K562 (cell line): ENCODE measurements at regions not wholly inside any gene's neighbourhood (a gene's known extent, or its start where the extent isn't known, plus 50 kb on each side); places are given as distances from the start of the nearest gene placed in this dataset.

ENCODE experiments used
- ATAC-seq: fragments of 200-7000 bp; cut with Tn5 transposase; 3 replicates; pipeline ENCODE4 v1.9.1; 2020; ENCODE audit warnings: moderate library complexity
- BruUV-seq: library from RNA; stranded (reverse); fragments of 400-500 nt; replicated peaks from 2 replicates; lab custom pipeline; 2021; lab: Mats Ljungman, UMichigan
- CTCF ChIA-PET: fragments of 300-600 bp; formaldehyde crosslinking; extraction: SDS; loops from one replicate; lab custom pipeline; 2021; ENCODE audit warnings: low intra/inter-chr PET ratio; lab: Yijun Ruan, JAX
- POLR2A ChIA-PET: fragments of 300-600, 350-650 bp; sonication (Branson Sonifier 250); formaldehyde crosslinking; extraction: SDS; loops from one replicate; lab custom pipeline; 2021; ENCODE audit warnings: antibody characterized with exemption, inconsistent platforms; lab: Yijun Ruan, JAX
- DNase-seq, 4 experiments: peaks; one replicate each; pipeline versions ENCODE4 v3.0.0 to v3.0.0-alpha.2; 2011 to 2018; ENCODE audit warnings: low spot score in 3 of 4, mixed read lengths in 3 of 4; ENCODE audit errors: extremely low read depth in 1 of 4
- FAIRE-seq: peaks from 2 replicates; lab custom pipeline; 2011; peaks lifted over from hg19 to GRCh38; lab: Jason Lieb, UNC
- H2AFZ ChIP-seq: 2 replicates; pipeline ENCODE4 v1.6.0; 2011; ENCODE audit warnings: low read depth, low read length, control low read depth, inconsistent platforms
- H3K27ac ChIP-seq: fragments of 200-600 bp; 3 replicates; pipeline ENCODE4 v1.8.0; 2011; ENCODE audit warnings: low read depth, mild to moderate bottlenecking, control low read depth, inconsistent platforms, low read length, moderate library complexity, mixed read lengths; ENCODE audit errors: extremely low read depth
- H3K27me3 ChIP-seq, 2 experiments: fragments of 300-600 bp in 1 of 2; 2 replicates in 1 of 2; 3 replicates in 1 of 2; pipeline versions ENCODE4 v1.6.0 to v1.8.0; 2011; ENCODE audit warnings: inconsistent platforms in 2 of 2, low read length in 2 of 2, mild to moderate bottlenecking in 1 of 2, mixed read lengths in 1 of 2, moderate library complexity in 1 of 2; ENCODE audit not compliant: control insufficient read depth in 2 of 2, insufficient read depth in 2 of 2
- H3K36me3 ChIP-seq: fragments of 300-600 bp; 3 replicates; pipeline ENCODE4 v1.8.0; 2011; ENCODE audit warnings: mild to moderate bottlenecking, low read length, inconsistent platforms; ENCODE audit not compliant: control insufficient read depth, insufficient read depth
- H3K4me1 ChIP-seq, 2 experiments: fragments of 200-600 bp in 1 of 2; replicated peaks in 1 of 2; 2 replicates in 1 of 2; 3 replicates in 1 of 2; pipeline versions ENCODE4 v1.5.1 to v1.8.0; 2011; ENCODE audit warnings: inconsistent platforms in 2 of 2, low read length in 2 of 2, mild to moderate bottlenecking in 1 of 2, mixed read lengths in 1 of 2, moderate library complexity in 1 of 2; ENCODE audit not compliant: control insufficient read depth in 2 of 2, insufficient read depth in 2 of 2
- H3K4me2 ChIP-seq: 2 replicates; pipeline ENCODE4 v1.6.1; 2011; ENCODE audit warnings: low read length, control low read depth, inconsistent platforms, mixed read lengths; ENCODE audit not compliant: insufficient read depth
- H3K4me3 ChIP-seq: fragments of 200-600 bp; sonication (generic), shearing (Covaris generic); 2 replicates; pipeline ENCODE4 v1.5.1; 2016; ENCODE audit warnings: control low read depth, inconsistent platforms
- H3K79me2 ChIP-seq: fragments of 200-600 bp; 3 replicates; pipeline ENCODE4 v1.8.0; 2011; ENCODE audit warnings: low read length, inconsistent platforms; ENCODE audit not compliant: control insufficient read depth, insufficient read depth
- H3K9ac ChIP-seq, 2 experiments: 2 replicates each; pipeline versions ENCODE4 v1.6.0 to v1.6.1; 2011; ENCODE audit warnings: low read depth in 2 of 2, low read length in 2 of 2, control low read depth in 1 of 2, inconsistent platforms in 1 of 2, mild to moderate bottlenecking in 1 of 2, mixed read lengths in 1 of 2; ENCODE audit not compliant: insufficient read depth in 1 of 2
- H3K9me1 ChIP-seq: one replicate; pipeline ENCODE4 v1.6.0; 2011; ENCODE audit warnings: inconsistent platforms, mild to moderate bottlenecking, low read length, moderate library complexity; ENCODE audit not compliant: control insufficient read depth, insufficient read depth
- H3K9me3 ChIP-seq: replicated peaks from 2 replicates; pipeline ENCODE4 v1.5.1; 2011; ENCODE audit warnings: low read depth, low read length, inconsistent platforms; ENCODE audit not compliant: control insufficient read depth, insufficient read depth
- H4K20me1 ChIP-seq: replicated peaks from 2 replicates; pipeline ENCODE4 v1.6.1; 2011; ENCODE audit warnings: low read length, inconsistent platforms, mixed read lengths; ENCODE audit not compliant: control insufficient read depth, insufficient read depth
- CEBPG ChIP-seq, 3 experiments: fragments of 200-800 bp in 1 of 3; sonication (Bioruptor generic) in 1 of 3; sonication (generic) in 1 of 3; formaldehyde crosslinking in 1 of 3; IDR thresholded peaks in 2 of 3; conservative IDR thresholded peaks in 1 of 3; 2 replicates each; pipeline versions ENCODE4 v1.6.1 to v1.8.0; 2016 to 2022; ENCODE audit warnings: missing compliant biosample characterization in 2 of 3, missing genetic modification characterization in 2 of 3, mild to moderate bottlenecking in 1 of 3, missing genetic modification reagents in 1 of 3
- MTA1 ChIP-seq: fragments of 450-650 bp; IDR thresholded peaks from 2 replicates; pipeline ENCODE4 v1.6.1; 2017; ENCODE audit warnings: borderline replicate concordance
- NFIX ChIP-seq: fragments of 250-450 bp; sonication (Bioruptor Pico); IDR thresholded peaks from 2 replicates; pipeline ENCODE4 v1.4.0; 2020; ENCODE audit warnings: low read depth, mild to moderate bottlenecking, moderate library complexity
- PTTG1 ChIP-seq: fragments of 450-650 bp; IDR thresholded peaks from 2 replicates; pipeline ENCODE4 v1.6.1; 2016; ENCODE audit warnings: low read depth, mild to moderate bottlenecking, missing genetic modification characterization, missing compliant biosample characterization
- SMARCE1 ChIP-seq: fragments of 450-650 bp; IDR thresholded peaks from 2 replicates; pipeline ENCODE4 v1.7.1; 2016; ENCODE audit warnings: mild to moderate bottlenecking
- U2AF2 ChIP-seq: fragments of 200-400 bp; formaldehyde crosslinking; optimal IDR thresholded peaks from 2 replicates; pipeline ENCODE3; 2017; ENCODE audit warnings: low read depth, mild to moderate bottlenecking, low read length
- XRCC5 ChIP-seq: fragments of 200-400 bp; formaldehyde crosslinking; IDR thresholded peaks from 2 replicates; pipeline ENCODE4 v1.6.1; 2017; ENCODE audit warnings: low read depth, mild to moderate bottlenecking, low read length
- YBX1 ChIP-seq: fragments of 450-650 bp; IDR thresholded peaks from 2 replicates; pipeline ENCODE4 v1.7.1; 2016; ENCODE audit warnings: mild to moderate bottlenecking
- ZEB2 ChIP-seq: fragments of 450-650 bp; IDR thresholded peaks from 2 replicates; pipeline ENCODE4 v1.6.1; 2016
- ZNF174 ChIP-seq: fragments of 250-450 bp; sonication (Bioruptor Pico); IDR thresholded peaks from 2 replicates; pipeline ENCODE4 v1.4.0; 2020; ENCODE audit warnings: mild to moderate bottlenecking
- WGBS: fragments of 100-300 bp; shearing (Covaris generic); methylation state at CpG from one replicate; pipeline ENCODE4 v1.1.6; 2016; ENCODE audit warnings: low coverage, mixed read lengths; ENCODE audit not compliant: insufficient coverage; ENCODE audit errors: missing lambda C conversion rate; 5-methylcytosine and 5-hydroxymethylcytosine counted together
- in situ Hi-C: fragments of 300-500 bp; cut with MboI; formaldehyde crosslinking; loops from 4 replicates; pipeline ENCODE4 v1.15.0; 2018; ENCODE audit warnings: inconsistent platforms, mixed read lengths
- intact Hi-C: fragments of 100-400 bp; cut with micrococcal nuclease; formaldehyde crosslinking; loops from 2 replicates; pipeline ENCODE4 v1.14.2; 2022
- TF ChIP-seq, protein P1 (sequence below), 2 experiments: fragments of 450-650 bp; IDR thresholded peaks; 2 replicates each; pipeline ENCODE4 v1.6.1; 2018; ENCODE audit warnings: mild to moderate bottlenecking in 2 of 2, low read depth in 1 of 2; ENCODE audit not compliant: partially characterized antibody in 2 of 2
- TF ChIP-seq, protein P2 (sequence below), 2 experiments: IDR thresholded peaks in 1 of 2; conservative IDR thresholded peaks in 1 of 2; 2 replicates each; pipeline ENCODE4 v1.6.1; 2016; ENCODE audit warnings: low read depth in 2 of 2, mild to moderate bottlenecking in 1 of 2, missing compliant biosample characterization in 1 of 2, missing genetic modification characterization in 1 of 2, moderate library complexity in 1 of 2
- TF ChIP-seq, protein P3 (sequence below), 2 experiments: fragments of 200-800 bp in 1 of 2; sonication (Bioruptor generic) in 1 of 2; sonication (generic) in 1 of 2; formaldehyde crosslinking in 1 of 2; IDR thresholded peaks in 1 of 2; conservative IDR thresholded peaks in 1 of 2; 2 replicates each; pipeline versions ENCODE4 v1.5.0 to v1.6.1; 2016 to 2020; ENCODE audit warnings: missing compliant biosample characterization in 1 of 2, missing genetic modification characterization in 1 of 2, missing genetic modification reagents in 1 of 2

DNA sequence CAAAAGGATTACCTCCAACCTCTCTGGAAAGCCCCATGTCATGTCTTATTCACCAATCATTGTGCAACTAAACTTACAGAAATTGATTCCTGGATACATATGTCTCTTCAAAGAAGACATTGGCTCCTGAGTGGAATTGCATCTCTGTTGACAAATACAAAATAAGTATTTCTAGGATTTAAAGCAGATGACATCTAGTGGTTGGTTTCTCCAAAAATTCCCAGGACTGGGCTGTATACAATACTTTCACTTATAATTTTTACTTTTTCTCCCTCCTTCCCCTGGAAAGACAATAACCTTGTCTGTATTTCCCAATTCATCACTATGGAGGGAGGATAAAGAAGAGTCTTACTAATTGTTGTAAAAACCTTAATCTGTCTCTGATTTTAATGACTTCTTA lies 1347.4 kb downstream of the NCAM2 start (continued):
- TF ChIP-seq, protein P1, sequence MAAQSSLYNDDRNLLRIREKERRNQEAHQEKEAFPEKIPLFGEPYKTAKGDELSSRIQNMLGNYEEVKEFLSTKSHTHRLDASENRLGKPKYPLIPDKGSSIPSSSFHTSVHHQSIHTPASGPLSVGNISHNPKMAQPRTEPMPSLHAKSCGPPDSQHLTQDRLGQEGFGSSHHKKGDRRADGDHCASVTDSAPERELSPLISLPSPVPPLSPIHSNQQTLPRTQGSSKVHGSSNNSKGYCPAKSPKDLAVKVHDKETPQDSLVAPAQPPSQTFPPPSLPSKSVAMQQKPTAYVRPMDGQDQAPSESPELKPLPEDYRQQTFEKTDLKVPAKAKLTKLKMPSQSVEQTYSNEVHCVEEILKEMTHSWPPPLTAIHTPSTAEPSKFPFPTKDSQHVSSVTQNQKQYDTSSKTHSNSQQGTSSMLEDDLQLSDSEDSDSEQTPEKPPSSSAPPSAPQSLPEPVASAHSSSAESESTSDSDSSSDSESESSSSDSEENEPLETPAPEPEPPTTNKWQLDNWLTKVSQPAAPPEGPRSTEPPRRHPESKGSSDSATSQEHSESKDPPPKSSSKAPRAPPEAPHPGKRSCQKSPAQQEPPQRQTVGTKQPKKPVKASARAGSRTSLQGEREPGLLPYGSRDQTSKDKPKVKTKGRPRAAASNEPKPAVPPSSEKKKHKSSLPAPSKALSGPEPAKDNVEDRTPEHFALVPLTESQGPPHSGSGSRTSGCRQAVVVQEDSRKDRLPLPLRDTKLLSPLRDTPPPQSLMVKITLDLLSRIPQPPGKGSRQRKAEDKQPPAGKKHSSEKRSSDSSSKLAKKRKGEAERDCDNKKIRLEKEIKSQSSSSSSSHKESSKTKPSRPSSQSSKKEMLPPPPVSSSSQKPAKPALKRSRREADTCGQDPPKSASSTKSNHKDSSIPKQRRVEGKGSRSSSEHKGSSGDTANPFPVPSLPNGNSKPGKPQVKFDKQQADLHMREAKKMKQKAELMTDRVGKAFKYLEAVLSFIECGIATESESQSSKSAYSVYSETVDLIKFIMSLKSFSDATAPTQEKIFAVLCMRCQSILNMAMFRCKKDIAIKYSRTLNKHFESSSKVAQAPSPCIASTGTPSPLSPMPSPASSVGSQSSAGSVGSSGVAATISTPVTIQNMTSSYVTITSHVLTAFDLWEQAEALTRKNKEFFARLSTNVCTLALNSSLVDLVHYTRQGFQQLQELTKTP (IDR thresholded peaks at IDR 0.05; ENCODE audit: low read depth in 1 of 2, partially characterized antibody in 2 of 2): no peak
- TF ChIP-seq ZNF174 (CRISPR knock-in tag) (no peak), U2AF2 (no peak), MTA1 (no peak), PTTG1 (tag) (no peak)
- TF ChIP-seq, all 486 proteins: peak for 0

DNA sequence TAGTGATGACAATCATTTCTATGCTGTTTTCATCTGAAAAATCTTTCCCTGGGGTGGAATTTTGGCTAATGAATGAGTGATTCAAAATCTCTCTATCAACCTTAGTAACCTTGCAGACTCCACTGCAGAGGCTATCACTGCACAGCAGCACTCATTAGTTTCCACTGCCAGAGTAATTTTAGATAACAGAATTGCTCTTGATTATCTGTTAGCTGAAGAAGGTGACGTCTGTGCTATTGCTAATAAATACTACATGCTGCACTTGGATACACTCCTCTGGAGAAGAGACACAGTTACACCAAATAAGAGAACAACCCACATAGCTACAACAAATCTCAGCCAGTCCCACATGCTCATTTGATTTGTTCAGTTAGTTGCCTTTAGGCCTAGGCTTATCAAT lies 1348.4 kb downstream of the NCAM2 start:
- no peaks in the 10 kb centered on the region for H3K27me3 ChIP-seq
- DNase-seq (no peak), FAIRE-seq (no peak), ATAC-seq (no peak)
- H3K9ac ChIP-seq: no peak overlapping the region
- H3K4me1 ChIP-seq: no peaks in the 10 kb centered on the region
- intact Hi-C loops: no loop called here
- BruUV-seq: no TSS peak
- in situ Hi-C loops: no loop called here
- H3K36me3 ChIP-seq: no peaks in the 10 kb centered on the region
- H3K9me1 ChIP-seq: no peaks in the 10 kb centered on the region
- ChIA-PET POLR2A (no interaction called here), CTCF (no interaction called here)
- H2AFZ ChIP-seq: no peak overlapping the region
- no peak overlapping the region for H3K4me3 ChIP-seq
- H3K27ac ChIP-seq: no peak overlapping the region
- H3K9me3 ChIP-seq: no peaks in the 10 kb centered on the region
- 10% methylated on average over 1 of the region's 1 CpG for WGBS
- H3K4me2 ChIP-seq: no peak overlapping the region
- no peaks in the 10 kb centered on the region for H3K79me2 ChIP-seq
- no peaks in the 10 kb centered on the region for H4K20me1 ChIP-seq
- TF ChIP-seq CEBPG (CRISPR knock-in tag; IDR thresholded peaks at IDR 0.05) (no peak), CEBPG (tag; conservative IDR thresholded peaks at IDR 0.05 in 1 of 2, IDR thresholded peaks at IDR 0.05 in 1 of 2) (no peak), ZEB2 (no peak), XRCC5 (no peak), YBX1 (no peak), NFIX (CRISPR knock-in tag) (no peak), SMARCE1 (no peak)
- TF ChIP-seq, protein P2, sequence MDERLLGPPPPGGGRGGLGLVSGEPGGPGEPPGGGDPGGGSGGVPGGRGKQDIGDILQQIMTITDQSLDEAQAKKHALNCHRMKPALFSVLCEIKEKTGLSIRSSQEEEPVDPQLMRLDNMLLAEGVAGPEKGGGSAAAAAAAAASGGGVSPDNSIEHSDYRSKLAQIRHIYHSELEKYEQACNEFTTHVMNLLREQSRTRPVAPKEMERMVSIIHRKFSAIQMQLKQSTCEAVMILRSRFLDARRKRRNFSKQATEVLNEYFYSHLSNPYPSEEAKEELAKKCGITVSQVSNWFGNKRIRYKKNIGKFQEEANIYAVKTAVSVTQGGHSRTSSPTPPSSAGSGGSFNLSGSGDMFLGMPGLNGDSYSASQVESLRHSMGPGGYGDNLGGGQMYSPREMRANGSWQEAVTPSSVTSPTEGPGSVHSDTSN (CRISPR knock-in tag; IDR thresholded peaks at IDR 0.05; ENCODE audit: low read depth): no peak
- TF ChIP-seq, protein P2 (tag; conservative IDR thresholded peaks at IDR 0.05; ENCODE audit: low read depth): no peak
- TF ChIP-seq, protein P3, sequence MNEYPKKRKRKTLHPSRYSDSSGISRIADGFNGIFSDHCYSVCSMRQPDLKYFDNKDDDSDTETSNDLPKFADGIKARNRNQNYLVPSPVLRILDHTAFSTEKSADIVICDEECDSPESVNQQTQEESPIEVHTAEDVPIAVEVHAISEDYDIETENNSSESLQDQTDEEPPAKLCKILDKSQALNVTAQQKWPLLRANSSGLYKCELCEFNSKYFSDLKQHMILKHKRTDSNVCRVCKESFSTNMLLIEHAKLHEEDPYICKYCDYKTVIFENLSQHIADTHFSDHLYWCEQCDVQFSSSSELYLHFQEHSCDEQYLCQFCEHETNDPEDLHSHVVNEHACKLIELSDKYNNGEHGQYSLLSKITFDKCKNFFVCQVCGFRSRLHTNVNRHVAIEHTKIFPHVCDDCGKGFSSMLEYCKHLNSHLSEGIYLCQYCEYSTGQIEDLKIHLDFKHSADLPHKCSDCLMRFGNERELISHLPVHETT (CRISPR knock-in tag; conservative IDR thresholded peaks at IDR 0.05 in 1 of 2, IDR thresholded peaks at IDR 0.05 in 1 of 2): no peak
